Hindlimb muscle (tissue), 1 donor: ENCODE measurements at regions not wholly inside any gene's neighbourhood (a gene's known extent, or its start where the extent isn't known, plus 50 kb on each side); places are given as distances from the start of the nearest gene placed in this dataset.

Experiments
- DNase-seq: peaks from one replicate; pipeline ENCODE4 v3.0.0-alpha.2; 2013

- DNase-seq, result no peak
Observed at GRCh38 chr10:75294031-75294437, 58.3 kb upstream of the COMTD1 start.

GRCh38 chr10:75293446-75293820 lies 57.7 kb upstream of the COMTD1 start:
- DNase-seq, result no peak

- no peak for DNase-seq
Observed at GRCh38 chr10:75292794-75293445, 57.2 kb upstream of the COMTD1 start.

- DNase-seq, result no peak
Observed at GRCh38 chr10:75291805-75292204, 56.0 kb upstream of the COMTD1 start.

- no peak for DNase-seq
Observed at GRCh38 chr10:75288140-75288711, 52.5 kb upstream of the COMTD1 start.

GRCh38 chr10:75287697-75288096 lies 51.9 kb upstream of the COMTD1 start:
- no peak for DNase-seq

GRCh38 chr10:75286901-75287300 lies 51.1 kb upstream of the COMTD1 start:
- no peak for DNase-seq
